Stomach (tissue), 4 donors: ENCODE measurements at regions not wholly inside any gene's neighbourhood (a gene's known extent, or its start where the extent isn't known, plus 50 kb on each side); places are given as distances from the start of the nearest gene placed in this dataset.

ENCODE experiments used
- CTCF ChIP-seq, 7 experiments: fragments of 450-650 bp in 4 of 7; fragments of 200-600 bp in 3 of 7; sonication (generic) in 3 of 7; IDR thresholded peaks; one replicate each; pipeline ENCODE4 v1.5.1; 2016 to 2019; ENCODE audit warnings: antibody characterized with exemption in 7 of 7, control low read depth in 2 of 7, mild to moderate bottlenecking in 1 of 7
- POLR2AphosphoS5 ChIP-seq, 3 donors: sonication (generic); formaldehyde crosslinking; IDR thresholded peaks; one replicate each; pipeline ENCODE4 v1.6.1; 2016; ENCODE audit warnings: antibody characterized with exemption in 3 of 3

GRCh38 chr18:10086458-10087210 lies 172.8 kb downstream of the VAPA start:
- no peak for TF ChIP-seq CTCF (IDR thresholded peaks at IDR 0.05)
- no peak for TF ChIP-seq POLR2AphosphoS5 (IDR thresholded peaks at IDR 0.05)
